ENCODE measurements at regions not wholly inside any gene's neighbourhood (a gene's known extent, or its start where the extent isn't known, plus 50 kb on each side); places are given as distances from the start of the nearest gene placed in this dataset.

GRCh38 chr11:122399375-122399774 is 256.1 kb upstream of the UBASH3B start:
- WGBS (ENCODE audit: insufficient coverage, low lambda C conversion rate), result 60% methylated on average over 1 of the region's 2 CpGs
- DNase-seq, result no peak
- Histone ChIP-seq H3K27ac (ENCODE audit: low read length) (no peak overlapping the region), H3K4me3 (ENCODE audit: low read length) (no peak overlapping the region), H3K27me3 (ENCODE audit: control insufficient read depth, insufficient read depth, low read length) (no peaks in the 10 kb centered on the region), H3K36me3 (ENCODE audit: control insufficient read depth, insufficient read depth, low read length) (no peaks in the 10 kb centered on the region), H3K4me1 (ENCODE audit: control insufficient read depth, insufficient read depth, low read length) (no peaks in the 10 kb centered on the region), H3K9me3 (ENCODE audit: control insufficient read depth, low read depth, low read length) (no peaks in the 10 kb centered on the region)

DNA sequence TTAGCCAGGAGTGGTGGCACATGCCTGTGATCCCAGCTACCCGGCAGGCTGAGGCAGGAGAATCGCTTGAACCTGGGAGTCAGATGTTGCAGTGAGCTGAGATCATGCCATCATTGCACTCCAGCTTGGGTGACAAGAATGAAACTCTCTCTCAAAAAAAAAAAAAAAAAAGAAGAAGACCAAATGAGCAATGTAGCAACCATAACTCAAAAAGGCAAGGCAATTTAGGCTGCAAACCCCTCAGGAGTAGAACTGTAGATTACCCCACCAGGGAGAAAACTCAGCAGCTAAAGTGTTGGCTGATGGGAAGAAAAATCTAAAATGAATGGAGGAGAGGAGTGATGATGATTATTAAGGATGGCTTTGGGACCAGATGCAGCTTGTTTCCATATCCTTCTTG is 256.7 kb upstream of the UBASH3B start:
- no peaks in the 10 kb centered on the region for H3K36me3 ChIP-seq (ENCODE audit: control insufficient read depth, insufficient read depth, low read length)
- H3K27me3 ChIP-seq (ENCODE audit: control insufficient read depth, insufficient read depth, low read length), result no peaks in the 10 kb centered on the region
- no peaks in the 10 kb centered on the region for H3K9me3 ChIP-seq (ENCODE audit: control insufficient read depth, low read depth, low read length)
- DNase-seq, result no peak
- no peaks in the 10 kb centered on the region for H3K4me1 ChIP-seq (ENCODE audit: control insufficient read depth, insufficient read depth, low read length)
- H3K4me3 ChIP-seq (ENCODE audit: low read length), result no peak overlapping the region
- H3K27ac ChIP-seq (ENCODE audit: low read length), result no peak overlapping the region
- WGBS (ENCODE audit: insufficient coverage, low lambda C conversion rate), result no CpG with 5 or more reads among the region's 2 CpGs

- WGBS (ENCODE audit: insufficient coverage, low lambda C conversion rate), result no CpG with 5 or more reads among the region's 1 CpG
- DNase-seq, result no peak
These were observed 257.4 kb upstream of the UBASH3B start for GRCh38 chr11:122398167-122398566.

GRCh38 chr11:122395282-122395681 is 260.2 kb upstream of the UBASH3B start:
- no peaks in the 10 kb centered on the region for H3K36me3 ChIP-seq (ENCODE audit: control insufficient read depth, insufficient read depth, low read length)
- no peak for DNase-seq
- no peak overlapping the region for H3K27ac ChIP-seq (ENCODE audit: low read length)
- no peaks in the 10 kb centered on the region for H3K9me3 ChIP-seq (ENCODE audit: control insufficient read depth, low read depth, low read length)
- no peaks in the 10 kb centered on the region for H3K4me1 ChIP-seq (ENCODE audit: control insufficient read depth, insufficient read depth, low read length)
- H3K27me3 ChIP-seq (ENCODE audit: control insufficient read depth, insufficient read depth, low read length), result no peaks in the 10 kb centered on the region
- WGBS (ENCODE audit: insufficient coverage, low lambda C conversion rate), result 100% methylated on average over 1 of the region's 1 CpG
- H3K4me3 ChIP-seq (ENCODE audit: low read length), result no peak overlapping the region

More at GRCh38 chr11:122398167-122398566, 257.4 kb upstream of the UBASH3B start:
- Histone ChIP-seq H3K36me3 (ENCODE audit: control insufficient read depth, insufficient read depth, low read length) (no peaks in the 10 kb centered on the region), H3K27ac (ENCODE audit: low read length) (no peak overlapping the region), H3K4me1 (ENCODE audit: control insufficient read depth, insufficient read depth, low read length) (no peaks in the 10 kb centered on the region), H3K4me3 (ENCODE audit: low read length) (no peak overlapping the region), H3K9me3 (ENCODE audit: control insufficient read depth, low read depth, low read length) (no peaks in the 10 kb centered on the region), H3K27me3 (ENCODE audit: control insufficient read depth, insufficient read depth, low read length) (no peaks in the 10 kb centered on the region)

DNA sequence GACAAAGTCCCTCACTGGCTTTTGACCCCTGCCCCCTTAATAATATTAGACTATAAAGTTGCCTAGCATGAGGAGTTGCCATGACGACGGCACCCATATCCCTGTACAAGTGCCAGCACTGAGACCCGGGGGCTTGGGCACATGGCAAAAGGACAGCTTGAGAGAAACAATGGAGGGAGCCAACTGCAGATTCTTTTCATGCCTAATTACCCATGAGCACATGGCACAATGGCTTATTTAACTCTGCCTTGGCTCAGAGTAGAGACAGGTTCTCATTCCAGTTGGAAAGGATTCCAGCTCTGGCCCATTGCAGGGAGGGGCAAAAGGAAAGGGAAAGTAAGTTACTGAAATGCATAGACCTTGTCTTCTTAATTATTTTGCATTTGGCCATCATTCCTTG is 261.2 kb upstream of the UBASH3B start:
- Histone ChIP-seq H3K4me1 (ENCODE audit: control insufficient read depth, insufficient read depth, low read length) (no peaks in the 10 kb centered on the region), H3K27me3 (ENCODE audit: control insufficient read depth, insufficient read depth, low read length) (no peaks in the 10 kb centered on the region), H3K9me3 (ENCODE audit: control insufficient read depth, low read depth, low read length) (no peaks in the 10 kb centered on the region), H3K4me3 (ENCODE audit: low read length) (no peak overlapping the region), H3K27ac (ENCODE audit: low read length) (no peak overlapping the region), H3K36me3 (ENCODE audit: control insufficient read depth, insufficient read depth, low read length) (no peaks in the 10 kb centered on the region)
- no CpG with 5 or more reads among the region's 3 CpGs for WGBS (ENCODE audit: insufficient coverage, low lambda C conversion rate)
- DNase-seq, result no peak

GRCh38 chr11:122393209-122393860 is 262.2 kb upstream of the UBASH3B start:
- Histone ChIP-seq H3K9me3 (ENCODE audit: control insufficient read depth, low read depth, low read length) (no peaks in the 10 kb centered on the region), H3K27me3 (ENCODE audit: control insufficient read depth, insufficient read depth, low read length) (no peaks in the 10 kb centered on the region), H3K27ac (ENCODE audit: low read length) (no peak overlapping the region), H3K36me3 (ENCODE audit: control insufficient read depth, insufficient read depth, low read length) (no peaks in the 10 kb centered on the region), H3K4me3 (ENCODE audit: low read length) (no peak overlapping the region), H3K4me1 (ENCODE audit: control insufficient read depth, insufficient read depth, low read length) (no peaks in the 10 kb centered on the region)
- DNase-seq, result no peak
- no CpG with 5 or more reads among the region's 4 CpGs for WGBS (ENCODE audit: insufficient coverage, low lambda C conversion rate)

- Histone ChIP-seq H3K36me3 (ENCODE audit: control insufficient read depth, insufficient read depth, low read length) (no peaks in the 10 kb centered on the region), H3K9me3 (ENCODE audit: control insufficient read depth, low read depth, low read length) (no peaks in the 10 kb centered on the region), H3K4me1 (ENCODE audit: control insufficient read depth, insufficient read depth, low read length) (no peaks in the 10 kb centered on the region), H3K27ac (ENCODE audit: low read length) (no peak overlapping the region), H3K4me3 (ENCODE audit: low read length) (no peak overlapping the region), H3K27me3 (ENCODE audit: control insufficient read depth, insufficient read depth, low read length) (no peaks in the 10 kb centered on the region)
- no peak for DNase-seq
- WGBS (ENCODE audit: insufficient coverage, low lambda C conversion rate), result no CpG with 5 or more reads among the region's 3 CpGs
These were observed 263.0 kb upstream of the UBASH3B start for GRCh38 chr11:122392508-122392907.

DNA sequence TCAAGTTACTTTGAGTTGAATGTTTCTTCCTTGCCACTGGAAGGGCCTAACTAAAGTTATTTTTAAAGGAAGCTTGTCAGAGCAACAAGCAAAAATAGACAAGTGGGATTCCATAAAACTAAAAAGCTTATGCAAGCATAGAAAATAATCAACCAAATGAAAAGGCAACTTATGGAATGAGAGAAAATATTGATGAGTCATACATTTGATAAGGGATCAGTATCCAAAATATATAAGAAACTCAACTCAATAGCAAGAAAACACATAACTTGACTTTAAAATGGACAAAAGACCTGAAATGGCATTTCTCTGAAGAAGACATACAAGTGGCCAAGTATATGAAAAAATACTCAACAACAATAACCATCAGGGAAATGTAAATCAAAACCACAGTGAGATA is 264.5 kb upstream of the UBASH3B start:
- Histone ChIP-seq H3K27ac (ENCODE audit: low read length) (no peak overlapping the region), H3K4me3 (ENCODE audit: low read length) (no peak overlapping the region), H3K9me3 (ENCODE audit: control insufficient read depth, low read depth, low read length) (no peaks in the 10 kb centered on the region), H3K27me3 (ENCODE audit: control insufficient read depth, insufficient read depth, low read length) (no peaks in the 10 kb centered on the region), H3K4me1 (ENCODE audit: control insufficient read depth, insufficient read depth, low read length) (no peaks in the 10 kb centered on the region), H3K36me3 (ENCODE audit: control insufficient read depth, insufficient read depth, low read length) (no peaks in the 10 kb centered on the region)
- no peak for DNase-seq

GRCh38 chr11:122383186-122383585 is 267.2 kb upstream of the BLID start:
- H3K4me1 ChIP-seq (ENCODE audit: control insufficient read depth, insufficient read depth, low read length), result no peaks in the 10 kb centered on the region
- H3K27me3 ChIP-seq (ENCODE audit: control insufficient read depth, insufficient read depth, low read length), result no peaks in the 10 kb centered on the region
- H3K27ac ChIP-seq (ENCODE audit: low read length), result no peak overlapping the region
- H3K9me3 ChIP-seq (ENCODE audit: control insufficient read depth, low read depth, low read length), result peaks cover 5% of the 10 kb centered on the region
- DNase-seq, result no peak
- 88% methylated on average over 1 of the region's 1 CpG for WGBS (ENCODE audit: insufficient coverage, low lambda C conversion rate)
- no peak overlapping the region for H3K4me3 ChIP-seq (ENCODE audit: low read length)
- no peaks in the 10 kb centered on the region for H3K36me3 ChIP-seq (ENCODE audit: control insufficient read depth, insufficient read depth, low read length)

DNA sequence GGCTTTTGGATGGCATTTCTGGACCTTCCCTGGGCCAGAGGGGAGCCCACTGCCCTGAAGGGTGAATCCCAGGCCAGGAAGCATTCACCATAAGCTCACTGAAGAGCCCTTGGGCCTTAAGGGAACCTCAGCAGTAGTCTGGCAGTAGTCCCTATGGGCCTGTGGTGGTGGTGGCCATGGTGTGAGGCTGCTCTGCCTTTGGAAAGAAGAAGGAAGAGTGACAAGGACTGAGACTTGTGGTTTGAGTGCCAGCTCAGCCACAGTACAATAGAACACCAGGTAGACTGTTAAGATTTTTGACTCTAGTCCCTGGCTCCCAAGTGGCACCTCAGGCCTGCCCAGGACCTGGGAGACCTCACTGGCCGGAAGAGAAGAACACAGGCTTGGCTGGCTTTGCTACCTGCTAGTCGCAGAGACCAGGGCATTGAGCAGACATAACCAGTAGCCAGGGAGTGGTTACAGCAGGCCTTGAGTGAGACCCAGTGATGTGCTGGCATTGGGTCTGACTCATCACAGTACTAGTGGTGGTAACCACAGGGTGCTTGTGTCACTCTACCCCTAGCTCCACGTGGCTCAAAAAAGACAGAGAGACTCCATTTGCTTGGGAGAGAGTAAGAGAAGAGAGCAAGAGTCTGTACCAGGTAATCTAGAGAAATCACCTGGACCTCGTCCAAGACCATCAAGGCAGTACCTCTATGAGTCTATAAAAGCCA is 259.8 kb upstream of the BLID start:
- Histone ChIP-seq H3K9me3 (ENCODE audit: control insufficient read depth, low read depth, low read length) (peaks cover 2% of the 10 kb centered on the region), H3K36me3 (ENCODE audit: control insufficient read depth, insufficient read depth, low read length) (no peaks in the 10 kb centered on the region), H3K27me3 (ENCODE audit: control insufficient read depth, insufficient read depth, low read length) (no peaks in the 10 kb centered on the region), H3K4me3 (ENCODE audit: low read length) (no peak overlapping the region), H3K27ac (ENCODE audit: low read length) (no peak overlapping the region), H3K4me1 (ENCODE audit: control insufficient read depth, insufficient read depth, low read length) (no peaks in the 10 kb centered on the region)
- no CpG with 5 or more reads among the region's 4 CpGs for WGBS (ENCODE audit: insufficient coverage, low lambda C conversion rate)
- no peak for DNase-seq

GRCh38 chr11:122368796-122369195 is 252.8 kb upstream of the BLID start:
- no peak for DNase-seq
- Histone ChIP-seq H3K36me3 (ENCODE audit: control insufficient read depth, insufficient read depth, low read length) (no peaks in the 10 kb centered on the region), H3K27me3 (ENCODE audit: control insufficient read depth, insufficient read depth, low read length) (no peaks in the 10 kb centered on the region), H3K9me3 (ENCODE audit: control insufficient read depth, low read depth, low read length) (no peaks in the 10 kb centered on the region), H3K4me1 (ENCODE audit: control insufficient read depth, insufficient read depth, low read length) (no peaks in the 10 kb centered on the region), H3K4me3 (ENCODE audit: low read length) (no peak overlapping the region), H3K27ac (ENCODE audit: low read length) (no peak overlapping the region)
- no CpG with 5 or more reads among the region's 4 CpGs for WGBS (ENCODE audit: insufficient coverage, low lambda C conversion rate)

All from large intestine (tissue), 3 donors.